Endodermal cell (in vitro differentiated cells): ENCODE measurements at regions not wholly inside any gene's neighbourhood (a gene's known extent, or its start where the extent isn't known, plus 50 kb on each side); places are given as distances from the start of the nearest gene placed in this dataset.
A peak's percentile ranks its signal among the peaks of the same experiment; 100 is the strongest.

Experiments
- DNase-seq: peaks from one replicate; pipeline ENCODE4 v3.0.0-alpha.2; 2017
- H3K27ac ChIP-seq: 2 replicates; pipeline ENCODE4 v1.5.1; 2013; ENCODE audit warnings: mild to moderate bottlenecking, low read depth, low read length, moderate library complexity
- H3K27me3 ChIP-seq: 2 replicates; pipeline ENCODE4 v1.6.1; 2013; ENCODE audit warnings: mild to moderate bottlenecking, low read length, moderate library complexity; ENCODE audit not compliant: insufficient read depth, control insufficient read depth, poor library complexity, severe bottlenecking
- H3K36me3 ChIP-seq: 2 replicates; pipeline ENCODE4 v1.7.0; 2013; ENCODE audit warnings: mild to moderate bottlenecking, low read length, moderate library complexity; ENCODE audit not compliant: control insufficient read depth, insufficient read depth
- H3K4me1 ChIP-seq: one replicate; pipeline ENCODE4 v1.7.0; 2013; ENCODE audit warnings: low read length; ENCODE audit not compliant: control insufficient read depth, insufficient read depth
- H3K4me3 ChIP-seq: 2 replicates; pipeline ENCODE4 v1.5.1; 2013; ENCODE audit warnings: mild to moderate bottlenecking, low read length, moderate library complexity
- H3K9ac ChIP-seq: 2 replicates; pipeline ENCODE4 v1.6.1; 2013; ENCODE audit warnings: mild to moderate bottlenecking, low read length, moderate library complexity; ENCODE audit not compliant: poor library complexity, severe bottlenecking; ENCODE audit errors: extremely low read depth
- H3K9me3 ChIP-seq: 2 replicates; pipeline ENCODE4 v1.6.1; 2013; ENCODE audit warnings: mild to moderate bottlenecking, low read length, moderate library complexity; ENCODE audit not compliant: control insufficient read depth
- H3K27ac Mint-ChIP-seq: 2 replicates; pipeline ENCODE4 v1.8.0; 2020; ENCODE audit warnings: mixed read lengths
- H3K27me3 Mint-ChIP-seq: 2 replicates; pipeline ENCODE4 v1.8.0; 2021; ENCODE audit warnings: mild to moderate bottlenecking, mixed read lengths; ENCODE audit not compliant: insufficient read depth
- H3K36me3 Mint-ChIP-seq: 2 replicates; pipeline ENCODE4 v1.8.0; 2020; ENCODE audit warnings: low read depth, mixed read lengths
- H3K4me1 Mint-ChIP-seq: 2 replicates; pipeline ENCODE4 v1.8.0; 2020; ENCODE audit warnings: mixed read lengths
- H3K4me3 Mint-ChIP-seq: 2 replicates; pipeline ENCODE4 v1.8.0; 2020; ENCODE audit warnings: mild to moderate bottlenecking, moderate library complexity, mixed read lengths
- H3K9me3 Mint-ChIP-seq: 2 replicates; pipeline ENCODE4 v1.8.0; 2020; ENCODE audit warnings: mild to moderate bottlenecking, mixed read lengths
- CTCF ChIP-seq: fragments of 200-600 bp; sonication (generic); conservative IDR thresholded peaks from 2 replicates; pipeline ENCODE4 v1.5.0; 2021; ENCODE audit warnings: antibody characterized with exemption, mild to moderate bottlenecking
- WGBS, 2 experiments: methylation state at CpG; one replicate each; pipeline versions ENCODE4 v1.1.5 to v1.1.7; 2013; ENCODE audit warnings: missing lambda C conversion rate in 2 of 2, mixed read lengths in 1 of 2; ENCODE audit not compliant: insufficient coverage in 1 of 2, insufficient read length in 1 of 2; 5-methylcytosine and 5-hydroxymethylcytosine counted together

DNA sequence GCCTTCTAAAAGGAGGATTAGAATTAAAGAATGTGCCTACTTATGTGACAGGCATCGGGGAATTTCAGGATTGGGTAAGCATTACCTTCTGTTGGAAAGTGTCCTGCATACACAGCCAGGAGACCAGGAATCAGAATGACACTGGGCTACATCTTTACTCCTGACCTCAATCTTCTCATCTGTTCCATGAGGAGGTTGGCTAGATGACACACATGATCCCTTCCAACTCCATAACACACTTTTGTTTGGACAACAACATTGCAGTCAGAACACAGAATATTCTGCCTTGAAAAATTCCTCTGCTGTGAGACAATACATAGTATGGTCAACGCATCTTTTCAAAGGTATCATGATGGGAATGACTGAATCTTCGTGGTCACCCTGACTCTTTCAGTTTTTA is 1281.2 kb upstream of the SORCS1 start:
- Mint-ChIP-seq H3K36me3 (no peaks in the 10 kb centered on the region), H3K27ac (no peak overlapping the region), H3K4me1 (peaks cover 11% of the 10 kb centered on the region), H3K4me3 (no peak overlapping the region), H3K9me3 (no peaks in the 10 kb centered on the region), H3K27me3 (peaks cover 5% of the 10 kb centered on the region)
- WGBS, 2 experiments = 88 to 89% methylated on average over 3 of the region's 3 CpGs
- no peak overlapping the region for H3K27ac ChIP-seq
- H3K36me3 ChIP-seq = no peaks in the 10 kb centered on the region
- peaks cover 13% of the 10 kb centered on the region for H3K9me3 ChIP-seq
- TF ChIP-seq CTCF = no peak
- DNase-seq = no peak
- no peaks in the 10 kb centered on the region for H3K27me3 ChIP-seq
- H3K9ac ChIP-seq = no peak overlapping the region
- no peak overlapping the region for H3K4me3 ChIP-seq
- no peaks in the 10 kb centered on the region for H3K4me1 ChIP-seq

DNA sequence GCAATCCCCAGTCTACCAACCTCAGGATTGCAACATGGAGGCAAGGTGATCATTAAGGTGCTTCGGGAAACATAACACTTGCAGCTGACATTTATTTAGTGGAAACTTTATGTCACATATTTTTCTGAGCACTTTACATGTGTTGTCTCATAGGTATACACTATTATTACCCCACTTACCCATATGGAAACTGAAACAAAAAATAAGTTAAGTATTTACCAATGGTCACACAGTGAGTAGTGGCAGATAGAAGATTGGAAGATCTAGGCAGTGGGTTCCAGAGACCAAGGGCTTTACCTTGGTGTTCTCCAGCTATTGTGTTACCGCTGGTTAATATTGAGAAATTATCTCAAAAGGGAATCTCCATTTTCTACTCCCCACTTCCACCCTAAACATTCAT is 1279.1 kb upstream of the SORCS1 start:
- H3K36me3 Mint-ChIP-seq = no peaks in the 10 kb centered on the region
- no peak for TF ChIP-seq CTCF
- no peak overlapping the region for H3K27ac Mint-ChIP-seq
- WGBS, 2 experiments = 70% methylated on average over 2 of the region's 2 CpGs; no CpG with 5 or more reads in 1 of the 2 experiments
- H3K27ac ChIP-seq = no peak overlapping the region
- DNase-seq = no peak
- H3K27me3 Mint-ChIP-seq = peaks cover 4% of the 10 kb centered on the region
- no peaks in the 10 kb centered on the region for H3K36me3 ChIP-seq
- no peak overlapping the region for H3K9ac ChIP-seq
- H3K4me1 ChIP-seq = no peaks in the 10 kb centered on the region
- H3K4me1 Mint-ChIP-seq = peaks cover 14% of the 10 kb centered on the region
- peaks cover 8% of the 10 kb centered on the region for H3K9me3 ChIP-seq
- H3K27me3 ChIP-seq = no peaks in the 10 kb centered on the region
- H3K9me3 Mint-ChIP-seq = no peaks in the 10 kb centered on the region
- no peak overlapping the region for H3K4me3 ChIP-seq
- H3K4me3 Mint-ChIP-seq = no peak overlapping the region

GRCh38 chr10:108439397-108439796 is 1274.9 kb upstream of the SORCS1 start:
- H3K36me3 Mint-ChIP-seq = no peaks in the 10 kb centered on the region
- no peak overlapping the region for H3K27ac Mint-ChIP-seq
- no peaks in the 10 kb centered on the region for H3K27me3 ChIP-seq

More at GRCh38 chr10:108439397-108439796, 1274.9 kb upstream of the SORCS1 start:
- no peak overlapping the region for H3K27ac ChIP-seq
- TF ChIP-seq CTCF = peak; percentile 62
- no peak overlapping the region for H3K4me3 ChIP-seq
- H3K9me3 Mint-ChIP-seq = no peaks in the 10 kb centered on the region
- DNase-seq = no peak
- peaks cover 16% of the 10 kb centered on the region for H3K4me1 Mint-ChIP-seq
- 80 to 84% methylated on average over 1 of the region's 1 CpG for WGBS, 2 experiments
- no peak overlapping the region for H3K4me3 Mint-ChIP-seq
- no peaks in the 10 kb centered on the region for H3K4me1 ChIP-seq
- H3K9me3 ChIP-seq = no peaks in the 10 kb centered on the region
- H3K9ac ChIP-seq = no peak overlapping the region
- H3K27me3 Mint-ChIP-seq = peaks cover 7% of the 10 kb centered on the region
- H3K36me3 ChIP-seq = no peaks in the 10 kb centered on the region
